NT2/D1 (cell line): ENCODE measurements at regions not wholly inside any gene's neighbourhood (a gene's known extent, or its start where the extent isn't known, plus 50 kb on each side); places are given as distances from the start of the nearest gene placed in this dataset.

Experiments
- DNase-seq: peaks from one replicate; pipeline ENCODE4 v3.0.0-alpha.2; 2011; ENCODE audit warnings: low read depth, low spot score
- H3K27me3 ChIP-seq: 2 replicates; pipeline ENCODE4 v1.6.0; 2011; ENCODE audit warnings: mild to moderate bottlenecking; ENCODE audit not compliant: insufficient read length, insufficient read depth
- H3K36me3 ChIP-seq: 2 replicates; pipeline ENCODE4 v1.6.1; 2011; ENCODE audit warnings: mild to moderate bottlenecking, low read length, mixed read lengths; ENCODE audit not compliant: insufficient read depth, insufficient read length
- H3K4me1 ChIP-seq: 2 replicates; pipeline ENCODE4 v1.5.1; 2011; ENCODE audit not compliant: insufficient read depth, insufficient read length
- H3K4me3 ChIP-seq: 2 replicates; pipeline ENCODE4 v1.5.1; 2011; ENCODE audit warnings: low read depth; ENCODE audit not compliant: insufficient read length
- H3K9ac ChIP-seq: 2 replicates; pipeline ENCODE4 v1.6.0; 2011; ENCODE audit warnings: low read depth; ENCODE audit not compliant: insufficient read length
- H3K9me3 ChIP-seq: 2 replicates; pipeline ENCODE4 v1.5.1; 2011; ENCODE audit warnings: mild to moderate bottlenecking, low read length; ENCODE audit not compliant: insufficient read depth
- SUZ12 ChIP-seq: IDR thresholded peaks from 2 replicates; pipeline ENCODE4 v1.6.1; 2011; ENCODE audit not compliant: insufficient read length, insufficient read depth; ENCODE audit errors: extremely low read depth
- YY1 ChIP-seq: IDR thresholded peaks from 2 replicates; pipeline ENCODE4 v1.6.1; 2011; ENCODE audit not compliant: insufficient read length, insufficient read depth
- ZNF274 ChIP-seq: IDR thresholded peaks from 2 replicates; pipeline ENCODE4 v1.6.1; 2011; ENCODE audit warnings: mild to moderate bottlenecking, low read depth, low read length

GRCh38 chr5:2621631-2622030 is 129.8 kb downstream of the IRX2 start:
- Histone ChIP-seq H3K27me3 (no peaks in the 10 kb centered on the region), H3K9me3 (no peaks in the 10 kb centered on the region; the same call in 1 of the 2 replicates), H3K4me3 (no peak overlapping the region), H3K9ac (no peak overlapping the region), H3K36me3 (no peaks in the 10 kb centered on the region), H3K4me1 (peaks cover 2% of the 10 kb centered on the region)
- TF ChIP-seq SUZ12, result no peak
- TF ChIP-seq ZNF274, result no peak
- TF ChIP-seq YY1, result no peak
- no peak for DNase-seq

- Histone ChIP-seq H3K4me3 (no peak overlapping the region), H3K9me3 (peaks cover 7% of the 10 kb centered on the region; the same call in 1 of the 2 replicates), H3K36me3 (no peaks in the 10 kb centered on the region), H3K4me1 (peaks cover 2% of the 10 kb centered on the region), H3K27me3 (no peaks in the 10 kb centered on the region), H3K9ac (no peak overlapping the region)
- TF ChIP-seq SUZ12 (no peak), YY1 (no peak), ZNF274 (no peak)
- DNase-seq, result no peak
These were observed 132.3 kb downstream of the IRX2 start for GRCh38 chr5:2619216-2619615.

- peaks cover 7% of the 10 kb centered on the region; the same call in 1 of the 2 replicates for H3K9me3 ChIP-seq
- DNase-seq, result no peak
- H3K4me1 ChIP-seq, result peaks cover 2% of the 10 kb centered on the region
- TF ChIP-seq SUZ12 (no peak), YY1 (no peak), ZNF274 (no peak)
- H3K9ac ChIP-seq, result no peak overlapping the region
- H3K36me3 ChIP-seq, result no peaks in the 10 kb centered on the region
- H3K27me3 ChIP-seq, result no peaks in the 10 kb centered on the region
- H3K4me3 ChIP-seq, result no peak overlapping the region
These were observed 134.0 kb downstream of the IRX2 start for GRCh38 chr5:2617461-2617860.

- no peak for DNase-seq
- H3K4me1 ChIP-seq, result no peaks in the 10 kb centered on the region
- TF ChIP-seq YY1 (no peak), ZNF274 (no peak), SUZ12 (no peak)
- peaks cover 7% of the 10 kb centered on the region; the same call in 1 of the 2 replicates for H3K9me3 ChIP-seq
- H3K9ac ChIP-seq, result no peak overlapping the region
- H3K36me3 ChIP-seq, result no peaks in the 10 kb centered on the region
- H3K27me3 ChIP-seq, result no peaks in the 10 kb centered on the region
- H3K4me3 ChIP-seq, result no peak overlapping the region
These were observed 135.6 kb downstream of the IRX2 start for GRCh38 chr5:2615917-2616316.

GRCh38 chr5:2614571-2614970 is 136.9 kb downstream of the IRX2 start:
- Histone ChIP-seq H3K9ac (no peak overlapping the region), H3K4me1 (no peaks in the 10 kb centered on the region), H3K27me3 (no peaks in the 10 kb centered on the region), H3K9me3 (peaks cover 7% of the 10 kb centered on the region; the same call in 1 of the 2 replicates), H3K36me3 (no peaks in the 10 kb centered on the region), H3K4me3 (no peak overlapping the region)
- TF ChIP-seq YY1 (no peak), SUZ12 (no peak), ZNF274 (no peak)
- no peak for DNase-seq

GRCh38 chr5:2611659-2612058 is 139.8 kb downstream of the IRX2 start:
- Histone ChIP-seq H3K27me3 (no peaks in the 10 kb centered on the region), H3K4me3 (no peak overlapping the region), H3K9ac (no peak overlapping the region), H3K9me3 (peaks cover 7% of the 10 kb centered on the region; the same call in 1 of the 2 replicates), H3K36me3 (no peaks in the 10 kb centered on the region), H3K4me1 (no peaks in the 10 kb centered on the region)
- no peak for DNase-seq
- TF ChIP-seq SUZ12 (no peak), ZNF274 (no peak), YY1 (no peak)

GRCh38 chr5:2610986-2611385 is 140.5 kb downstream of the IRX2 start:
- Histone ChIP-seq H3K4me1 (no peaks in the 10 kb centered on the region), H3K36me3 (no peaks in the 10 kb centered on the region), H3K9me3 (peaks cover 4% of the 10 kb centered on the region; the same call in 1 of the 2 replicates), H3K9ac (no peak overlapping the region), H3K27me3 (no peaks in the 10 kb centered on the region), H3K4me3 (no peak overlapping the region)
- DNase-seq, result no peak
- no peak for TF ChIP-seq SUZ12
- TF ChIP-seq YY1, result no peak
- no peak for TF ChIP-seq ZNF274
